Liver (tissue), 8 donors: ENCODE measurements at regions not wholly inside any gene's neighbourhood (a gene's known extent, or its start where the extent isn't known, plus 50 kb on each side); places are given as distances from the start of the nearest gene placed in this dataset.

ENCODE experiments used
- DNase-seq: peaks from one replicate; pipeline ENCODE4 v3.0.0-alpha.2; 2017; ENCODE audit warnings: low spot score
- H3K27ac ChIP-seq, 2 donors: one replicate each; pipeline ENCODE4 v1.7.0; 2013; ENCODE audit warnings: inconsistent platforms in 2 of 2, low read length in 2 of 2, control low read depth in 1 of 2, low read depth in 1 of 2, mild to moderate bottlenecking in 1 of 2
- H3K27me3 ChIP-seq, 4 donors: one replicate each; pipeline versions ENCODE4 v1.6.1 to v1.7.0; 2013; ENCODE audit warnings: low read length in 3 of 4, inconsistent platforms in 1 of 4, mild to moderate bottlenecking in 1 of 4, moderate library complexity in 1 of 4; ENCODE audit not compliant: control insufficient read depth in 4 of 4, insufficient read depth in 4 of 4
- H3K36me3 ChIP-seq, 4 donors: one replicate each; pipeline versions ENCODE4 v1.6.1 to v1.7.0; 2013; ENCODE audit warnings: low read length in 3 of 4, mild to moderate bottlenecking in 3 of 4, low read depth in 1 of 4, moderate library complexity in 1 of 4; ENCODE audit not compliant: control insufficient read depth in 4 of 4, insufficient read depth in 3 of 4
- H3K4me1 ChIP-seq, 4 donors: one replicate each; pipeline versions ENCODE4 v1.6.1 to v1.7.0; 2013; ENCODE audit warnings: low read length in 3 of 4, mild to moderate bottlenecking in 3 of 4, moderate library complexity in 1 of 4; ENCODE audit not compliant: control insufficient read depth in 4 of 4, insufficient read depth in 4 of 4
- H3K4me3 ChIP-seq, 3 donors: one replicate each; pipeline versions ENCODE4 v1.6.1 to v1.7.0; 2013; ENCODE audit warnings: low read length in 3 of 3, control low read depth in 1 of 3, low read depth in 1 of 3, mild to moderate bottlenecking in 1 of 3
- H3K9ac ChIP-seq, 2 donors: one replicate each; pipeline ENCODE4 v1.7.0; 2013; ENCODE audit warnings: low read length in 2 of 2, mild to moderate bottlenecking in 2 of 2, moderate library complexity in 2 of 2, control low read depth in 1 of 2, low read depth in 1 of 2
- H3K9me3 ChIP-seq, 4 donors: one replicate each; pipeline versions ENCODE4 v1.6.1 to v1.7.0; 2013; ENCODE audit warnings: low read length in 3 of 4; ENCODE audit not compliant: control insufficient read depth in 4 of 4
- ATF3 ChIP-seq: IDR thresholded peaks from 2 replicates; pipeline ENCODE4 v1.6.1; 2016; ENCODE audit warnings: antibody characterized with exemption
- CTCF ChIP-seq: fragments of 150-350 bp; IDR thresholded peaks from 2 replicates; pipeline ENCODE4 v1.5.1; 2017; ENCODE audit warnings: improper control_type of control experiment, low read depth, low read length; ENCODE audit not compliant: missing input control
- FOXA1 ChIP-seq: IDR thresholded peaks from 2 replicates; pipeline ENCODE4 v1.6.1; 2016; ENCODE audit warnings: antibody characterized with exemption
- FOXA2 ChIP-seq: IDR thresholded peaks from 2 replicates; pipeline ENCODE4 v1.6.1; 2016; ENCODE audit warnings: antibody characterized with exemption
- GABPA ChIP-seq, 2 donors: IDR thresholded peaks in 1 of 2; conservative IDR thresholded peaks in 1 of 2; 2 replicates each; pipeline ENCODE4 v1.6.1; 2016; ENCODE audit warnings: antibody characterized with exemption in 2 of 2, mild to moderate bottlenecking in 1 of 2, moderate library complexity in 1 of 2
- HNF4A ChIP-seq, 2 donors: conservative IDR thresholded peaks; 2 replicates each; pipeline ENCODE4 v1.6.1; 2016; ENCODE audit warnings: antibody characterized with exemption in 2 of 2, mild to moderate bottlenecking in 2 of 2
- HNF4G ChIP-seq: IDR thresholded peaks from 2 replicates; pipeline ENCODE4 v1.6.1; 2016; ENCODE audit warnings: antibody characterized with exemption
- JUND ChIP-seq, 2 donors: IDR thresholded peaks; 2 replicates each; pipeline ENCODE4 v1.6.1; 2016; ENCODE audit warnings: antibody characterized with exemption in 2 of 2
- MAX ChIP-seq: IDR thresholded peaks from 2 replicates; pipeline ENCODE4 v1.6.1; 2016; ENCODE audit warnings: antibody characterized with exemption
- NR2F2 ChIP-seq: IDR thresholded peaks from 2 replicates; pipeline ENCODE4 v1.6.1; 2016; ENCODE audit warnings: antibody characterized with exemption
- RAD21 ChIP-seq, 2 donors: IDR thresholded peaks; 2 replicates each; pipeline ENCODE4 v1.6.1; 2016; ENCODE audit warnings: antibody characterized with exemption in 2 of 2, mild to moderate bottlenecking in 2 of 2
- REST ChIP-seq: IDR thresholded peaks from 2 replicates; pipeline ENCODE4 v1.6.1; 2016; ENCODE audit warnings: antibody characterized with exemption, mild to moderate bottlenecking
- RXRA ChIP-seq, 2 donors: IDR thresholded peaks; 2 replicates each; pipeline ENCODE4 v1.6.1; 2017 to 2018; ENCODE audit warnings: antibody characterized with exemption in 2 of 2, mild to moderate bottlenecking in 1 of 2
- SP1 ChIP-seq: IDR thresholded peaks from 2 replicates; pipeline ENCODE4 v1.6.1; 2018; ENCODE audit warnings: antibody characterized with exemption, mild to moderate bottlenecking
- TAF1 ChIP-seq: conservative IDR thresholded peaks from 2 replicates; pipeline ENCODE4 v1.6.1; 2016; ENCODE audit warnings: antibody characterized with exemption, mild to moderate bottlenecking
- YY1 ChIP-seq: IDR thresholded peaks from 2 replicates; pipeline ENCODE4 v1.6.1; 2016; ENCODE audit warnings: antibody characterized with exemption, mild to moderate bottlenecking
- ZBTB33 ChIP-seq: IDR thresholded peaks from 2 replicates; pipeline ENCODE4 v1.6.1; 2016; ENCODE audit warnings: antibody characterized with exemption
- WGBS: extraction: QIAGEN DNeasy Blood & Tissue Kit; methylation state at CpG from one replicate; pipeline ENCODE4 v1.1.7; 2013; 5-methylcytosine and 5-hydroxymethylcytosine counted together
- donor health status: healthy.
- donor health status: healthy.
- donor health status: healthy.
- donor health status: healthy.
- donor health status: healthy.

GRCh38 chr14:76644855-76645518 is 116.3 kb upstream of the VASH1 start:
- TF ChIP-seq ATF3 (no peak), GABPA (IDR thresholded peaks at IDR 0.05 in 1 of 2, conservative IDR thresholded peaks at IDR 0.05 in 1 of 2) (no peak), CTCF (peak; percentile 47), RAD21 (IDR thresholded peaks at IDR 0.05) (peak; percentile 72 to 76), SP1 (no peak), HNF4G (no peak), YY1 (no peak), FOXA1 (no peak), FOXA2 (no peak), NR2F2 (no peak), RXRA (IDR thresholded peaks at IDR 0.05) (no peak), TAF1 (no peak), HNF4A (conservative IDR thresholded peaks at IDR 0.05) (no peak), MAX (no peak), JUND (IDR thresholded peaks at IDR 0.05) (no peak)
- Histone ChIP-seq H3K9me3 (no peaks in the 10 kb centered on the region), H3K36me3 (no peaks in the 10 kb centered on the region), H3K27ac (no peak overlapping the region), H3K27me3 (peaks cover 0 to 2% (median 0%) of the 10 kb centered on the region in 4 donors), H3K4me3 (no peak overlapping the region), H3K9ac (no peak overlapping the region), H3K4me1 (peaks cover 0 to 6% (median 0%) of the 10 kb centered on the region in 4 donors)
- DNase-seq = peak; percentile 41
- 27% methylated on average over 13 of the region's 13 CpGs for WGBS

GRCh38 chr14:76647697-76648298 is 113.5 kb upstream of the VASH1 start:
- Histone ChIP-seq H3K27me3 (no peaks in the 10 kb centered on the region), H3K27ac (no peak overlapping the region), H3K4me1 (no peaks in the 10 kb centered on the region), H3K36me3 (no peaks in the 10 kb centered on the region), H3K4me3 (no peak overlapping the region), H3K9me3 (no peaks in the 10 kb centered on the region), H3K9ac (no peak overlapping the region)
- no peak for DNase-seq
- WGBS = 78% methylated on average over 7 of the region's 7 CpGs
- no peak for TF ChIP-seq ZBTB33
- no peak for TF ChIP-seq FOXA1
- TF ChIP-seq MAX = no peak
- peak; percentile 83 to 89 for TF ChIP-seq RAD21 (IDR thresholded peaks at IDR 0.05)
- no peak for TF ChIP-seq YY1
- TF ChIP-seq SP1 = no peak
- TF ChIP-seq HNF4A (conservative IDR thresholded peaks at IDR 0.05) = no peak
- TF ChIP-seq ATF3 = no peak
- no peak for TF ChIP-seq REST
- no peak for TF ChIP-seq NR2F2
- no peak for TF ChIP-seq TAF1
- TF ChIP-seq CTCF = peak; percentile 72
- no peak for TF ChIP-seq GABPA (IDR thresholded peaks at IDR 0.05 in 1 of 2, conservative IDR thresholded peaks at IDR 0.05 in 1 of 2)
- TF ChIP-seq JUND (IDR thresholded peaks at IDR 0.05) = no peak
